ENCODE measurements at regions not wholly inside any gene's neighbourhood (a gene's known extent, or its start where the extent isn't known, plus 50 kb on each side); places are given as distances from the start of the nearest gene placed in this dataset.
"Not testable (repeated sequence)": the region's sequence is repeated elsewhere in the genome, so short reads cannot be mapped to it uniquely, and the experiment has no call there.

DNA sequence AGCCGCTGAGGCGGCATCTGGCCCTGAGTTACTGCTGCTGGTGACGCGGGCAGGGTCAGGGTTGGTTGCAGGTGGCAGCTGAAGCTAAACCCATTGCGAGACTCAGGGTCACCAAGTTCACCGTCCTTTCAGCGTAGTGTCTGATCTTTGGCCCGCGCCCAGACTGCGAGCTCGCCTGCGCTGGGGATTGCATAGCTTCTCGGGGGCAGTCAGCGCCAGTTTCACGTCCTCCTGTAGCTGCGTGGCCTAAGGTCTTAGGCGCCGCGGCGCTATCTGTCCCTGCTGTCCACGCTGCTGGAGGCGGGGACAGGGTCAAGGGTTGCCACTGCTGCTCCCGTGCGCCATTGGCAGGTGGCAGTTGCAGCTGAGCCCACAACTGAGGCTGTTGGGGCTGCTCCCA lies 581.3 kb downstream of the TUBA3C start:
- TF ChIP-seq, protein P1, sequence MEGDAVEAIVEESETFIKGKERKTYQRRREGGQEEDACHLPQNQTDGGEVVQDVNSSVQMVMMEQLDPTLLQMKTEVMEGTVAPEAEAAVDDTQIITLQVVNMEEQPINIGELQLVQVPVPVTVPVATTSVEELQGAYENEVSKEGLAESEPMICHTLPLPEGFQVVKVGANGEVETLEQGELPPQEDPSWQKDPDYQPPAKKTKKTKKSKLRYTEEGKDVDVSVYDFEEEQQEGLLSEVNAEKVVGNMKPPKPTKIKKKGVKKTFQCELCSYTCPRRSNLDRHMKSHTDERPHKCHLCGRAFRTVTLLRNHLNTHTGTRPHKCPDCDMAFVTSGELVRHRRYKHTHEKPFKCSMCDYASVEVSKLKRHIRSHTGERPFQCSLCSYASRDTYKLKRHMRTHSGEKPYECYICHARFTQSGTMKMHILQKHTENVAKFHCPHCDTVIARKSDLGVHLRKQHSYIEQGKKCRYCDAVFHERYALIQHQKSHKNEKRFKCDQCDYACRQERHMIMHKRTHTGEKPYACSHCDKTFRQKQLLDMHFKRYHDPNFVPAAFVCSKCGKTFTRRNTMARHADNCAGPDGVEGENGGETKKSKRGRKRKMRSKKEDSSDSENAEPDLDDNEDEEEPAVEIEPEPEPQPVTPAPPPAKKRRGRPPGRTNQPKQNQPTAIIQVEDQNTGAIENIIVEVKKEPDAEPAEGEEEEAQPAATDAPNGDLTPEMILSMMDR (IDR thresholded peaks at IDR 0.05 in 8 of 11, conservative IDR thresholded peaks at IDR 0.05 in 3 of 11), result not testable (repeated sequence)
- not testable (repeated sequence) for TF ChIP-seq POLR2A, POLR2AphosphoS5 (IDR thresholded peaks at IDR 0.05)
